DND-41 (cell line): ENCODE measurements at regions not wholly inside any gene's neighbourhood (a gene's known extent, or its start where the extent isn't known, plus 50 kb on each side); places are given as distances from the start of the nearest gene placed in this dataset.

Experiments used
- ATAC-seq: fragments of 200-7000 bp; cut with Tn5 transposase; 3 replicates; pipeline ENCODE4 v1.9.1; 2021; ENCODE audit warnings: low read depth; ENCODE audit not compliant: insufficient read depth
- DNase-seq: peaks from one replicate; pipeline ENCODE4 v3.0.0-alpha.2; 2020
- H2AFZ ChIP-seq: 2 replicates; pipeline ENCODE4 v1.6.0; 2012; ENCODE audit warnings: low read depth, low read length
- H3K27ac ChIP-seq: 2 replicates; pipeline ENCODE4 v1.5.1; 2012; ENCODE audit warnings: low read length, inconsistent platforms
- H3K27me3 ChIP-seq: fragments of 200-600 bp; sonication (generic); 2 replicates; pipeline ENCODE4 v1.6.0; 2012; ENCODE audit warnings: low read length, mild to moderate bottlenecking, inconsistent platforms; ENCODE audit not compliant: insufficient read depth, poor library complexity
- H3K36me3 ChIP-seq: 2 replicates; pipeline ENCODE4 v1.5.1; 2012; ENCODE audit warnings: low read length, inconsistent platforms; ENCODE audit not compliant: insufficient read depth
- H3K4me1 ChIP-seq: 2 replicates; pipeline ENCODE4 v1.5.1; 2012; ENCODE audit warnings: mild to moderate bottlenecking, low read length; ENCODE audit not compliant: insufficient read depth
- H3K4me2 ChIP-seq: 2 replicates; pipeline ENCODE4 v1.6.0; 2012; ENCODE audit warnings: mild to moderate bottlenecking, moderate library complexity, low read length, inconsistent platforms; ENCODE audit not compliant: insufficient read depth
- H3K4me3 ChIP-seq, 2 experiments: fragments of 200-600 bp in 1 of 2; shearing (Covaris generic) in 1 of 2; 2 replicates each; pipeline ENCODE4 v1.5.1; 2012 to 2016; ENCODE audit warnings: inconsistent platforms in 2 of 2, low read length in 2 of 2, mild to moderate bottlenecking in 2 of 2, low read depth in 1 of 2, moderate library complexity in 1 of 2
- H3K79me2 ChIP-seq: 2 replicates; pipeline ENCODE4 v1.6.0; 2012; ENCODE audit warnings: low read length, inconsistent platforms; ENCODE audit not compliant: insufficient read depth
- H3K9ac ChIP-seq: 2 replicates; pipeline ENCODE4 v1.6.0; 2012; ENCODE audit warnings: low read depth, mild to moderate bottlenecking, inconsistent platforms, low read length, moderate library complexity
- H3K9me3 ChIP-seq: 2 replicates; pipeline ENCODE4 v1.5.1; 2012; ENCODE audit warnings: low read length, moderate library complexity, mild to moderate bottlenecking, inconsistent platforms; ENCODE audit not compliant: insufficient read depth, severe bottlenecking
- H4K20me1 ChIP-seq: 2 replicates; pipeline ENCODE4 v1.6.0; 2012; ENCODE audit warnings: low read length; ENCODE audit not compliant: insufficient read depth
- CTCF ChIP-seq: IDR thresholded peaks from 2 replicates; pipeline ENCODE4 v1.5.1; 2012; ENCODE audit warnings: borderline replicate concordance, low read length, moderate library complexity, mild to moderate bottlenecking; ENCODE audit not compliant: poor library complexity, severe bottlenecking; ENCODE audit errors: extremely low read depth
- EZH2 ChIP-seq: IDR thresholded peaks from 3 replicates; pipeline ENCODE4 v1.6.1; 2012; ENCODE audit warnings: borderline replicate concordance, low read depth, mild to moderate bottlenecking, moderate library complexity, low read length, inconsistent platforms; ENCODE audit not compliant: severe bottlenecking

DNA sequence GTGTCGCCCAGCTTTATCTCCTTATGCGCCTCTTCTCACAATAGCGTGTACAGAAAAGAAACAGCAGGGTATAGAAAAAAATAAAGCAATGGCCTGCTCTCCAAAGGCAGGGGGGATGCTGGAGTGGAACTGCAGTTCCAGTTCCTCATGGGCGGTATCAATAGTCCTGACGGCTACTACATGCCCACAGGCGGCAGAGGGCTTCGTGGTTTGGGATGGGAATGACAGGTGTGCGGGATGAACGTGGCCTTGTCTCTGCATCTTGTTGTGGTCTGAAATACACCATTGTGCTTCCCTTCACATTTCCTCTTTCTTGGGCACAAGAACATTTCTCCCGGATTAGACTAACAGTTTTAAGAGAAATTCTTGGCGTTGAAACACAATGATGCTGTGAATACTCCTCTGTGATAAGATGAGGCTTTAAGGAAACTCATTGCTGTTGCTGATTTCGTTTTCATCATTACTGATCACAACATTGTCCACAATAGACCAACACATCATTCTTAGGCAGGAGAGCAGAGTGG, 124.1 kb upstream of the IGFBP7 start:
- H3K4me1 ChIP-seq: no peaks in the 10 kb centered on the region
- TF ChIP-seq CTCF (no peak), EZH2 (no peak)
- H4K20me1 ChIP-seq: no peaks in the 10 kb centered on the region
- H3K36me3 ChIP-seq: no peaks in the 10 kb centered on the region
- no peaks in the 10 kb centered on the region for H3K27me3 ChIP-seq
- ATAC-seq: no peak
- DNase-seq: no peak
- no peak overlapping the region for H3K4me3 ChIP-seq
- H3K27ac ChIP-seq: no peak overlapping the region
- no peaks in the 10 kb centered on the region for H3K9me3 ChIP-seq
- no peak overlapping the region for H3K4me2 ChIP-seq
- no peak overlapping the region for H2AFZ ChIP-seq
- no peaks in the 10 kb centered on the region for H3K79me2 ChIP-seq
- no peak overlapping the region for H3K9ac ChIP-seq

GRCh38 chr4:57233386-57233785, 123.2 kb upstream of the IGFBP7 start:
- no peaks in the 10 kb centered on the region for H3K36me3 ChIP-seq
- no peaks in the 10 kb centered on the region for H3K79me2 ChIP-seq
- no peaks in the 10 kb centered on the region for H4K20me1 ChIP-seq
- no peaks in the 10 kb centered on the region for H3K9me3 ChIP-seq
- H3K4me1 ChIP-seq: no peaks in the 10 kb centered on the region
- TF ChIP-seq EZH2 (no peak), CTCF (no peak)
- no peak overlapping the region for H3K27ac ChIP-seq
- no peak for ATAC-seq
- H3K9ac ChIP-seq: no peak overlapping the region
- H2AFZ ChIP-seq: no peak overlapping the region
- H3K27me3 ChIP-seq: no peaks in the 10 kb centered on the region
- no peak overlapping the region for H3K4me3 ChIP-seq
- no peak for DNase-seq
- no peak overlapping the region for H3K4me2 ChIP-seq

- Histone ChIP-seq H3K27ac (no peak overlapping the region), H3K36me3 (no peaks in the 10 kb centered on the region), H3K4me3 (no peak overlapping the region), H3K27me3 (no peaks in the 10 kb centered on the region), H3K79me2 (no peaks in the 10 kb centered on the region), H3K4me1 (no peaks in the 10 kb centered on the region), H3K4me2 (no peak overlapping the region), H3K9ac (no peak overlapping the region), H3K9me3 (no peaks in the 10 kb centered on the region), H2AFZ (no peak overlapping the region), H4K20me1 (no peaks in the 10 kb centered on the region)
- DNase-seq: no peak
- no peak for ATAC-seq
- TF ChIP-seq EZH2: no peak
- TF ChIP-seq CTCF: no peak
Observed at GRCh38 chr4:57231781-57232180, 121.6 kb upstream of the IGFBP7 start.

- TF ChIP-seq CTCF: no peak
- no peak for TF ChIP-seq EZH2
- Histone ChIP-seq H3K4me2 (no peak overlapping the region), H2AFZ (no peak overlapping the region), H3K79me2 (no peaks in the 10 kb centered on the region), H3K9me3 (no peaks in the 10 kb centered on the region), H4K20me1 (no peaks in the 10 kb centered on the region), H3K27me3 (no peaks in the 10 kb centered on the region), H3K36me3 (no peaks in the 10 kb centered on the region), H3K9ac (no peak overlapping the region), H3K4me1 (no peaks in the 10 kb centered on the region), H3K4me3 (no peak overlapping the region), H3K27ac (no peak overlapping the region)
- ATAC-seq: no peak
- DNase-seq: no peak
Observed at GRCh38 chr4:57220734-57221133, 110.5 kb upstream of the IGFBP7 start.
